GM08714 (cell line): ENCODE measurements at regions not wholly inside any gene's neighbourhood (a gene's known extent, or its start where the extent isn't known, plus 50 kb on each side); places are given as distances from the start of the nearest gene placed in this dataset.

Experiments
- H3K4me3 ChIP-seq: fragments of 200-500 bp; sonication (Bioruptor generic); 2 replicates; pipeline ENCODE4 v1.5.1; 2014; ENCODE audit warnings: mild to moderate bottlenecking, low read length, inconsistent platforms
- ZNF274 ChIP-seq: IDR thresholded peaks from 2 replicates; pipeline ENCODE4 v1.6.1; 2012; ENCODE audit warnings: mild to moderate bottlenecking, low read depth, low read length

DNA sequence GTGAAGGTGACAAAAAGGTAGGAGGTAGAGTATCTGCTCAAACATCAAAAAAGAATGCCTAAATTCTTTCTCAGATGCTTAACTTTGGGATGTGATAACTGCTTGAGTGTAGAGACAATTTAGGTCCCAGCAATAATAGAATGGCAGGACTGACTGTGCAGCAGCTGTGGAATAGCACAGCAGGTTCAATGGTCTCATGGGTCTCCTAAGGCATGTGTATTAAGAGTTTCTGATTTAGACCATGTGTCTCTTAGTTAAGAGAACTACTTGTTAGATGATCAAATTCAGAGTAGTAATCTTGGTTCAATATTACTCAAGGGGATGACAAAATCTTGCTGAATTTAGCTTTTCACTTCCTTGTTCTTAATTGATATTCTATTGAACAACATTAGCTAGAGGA lies 72.0 kb downstream of the ALX1 start:
- no peak overlapping the region for H3K4me3 ChIP-seq
- TF ChIP-seq ZNF274, result no peak

DNA sequence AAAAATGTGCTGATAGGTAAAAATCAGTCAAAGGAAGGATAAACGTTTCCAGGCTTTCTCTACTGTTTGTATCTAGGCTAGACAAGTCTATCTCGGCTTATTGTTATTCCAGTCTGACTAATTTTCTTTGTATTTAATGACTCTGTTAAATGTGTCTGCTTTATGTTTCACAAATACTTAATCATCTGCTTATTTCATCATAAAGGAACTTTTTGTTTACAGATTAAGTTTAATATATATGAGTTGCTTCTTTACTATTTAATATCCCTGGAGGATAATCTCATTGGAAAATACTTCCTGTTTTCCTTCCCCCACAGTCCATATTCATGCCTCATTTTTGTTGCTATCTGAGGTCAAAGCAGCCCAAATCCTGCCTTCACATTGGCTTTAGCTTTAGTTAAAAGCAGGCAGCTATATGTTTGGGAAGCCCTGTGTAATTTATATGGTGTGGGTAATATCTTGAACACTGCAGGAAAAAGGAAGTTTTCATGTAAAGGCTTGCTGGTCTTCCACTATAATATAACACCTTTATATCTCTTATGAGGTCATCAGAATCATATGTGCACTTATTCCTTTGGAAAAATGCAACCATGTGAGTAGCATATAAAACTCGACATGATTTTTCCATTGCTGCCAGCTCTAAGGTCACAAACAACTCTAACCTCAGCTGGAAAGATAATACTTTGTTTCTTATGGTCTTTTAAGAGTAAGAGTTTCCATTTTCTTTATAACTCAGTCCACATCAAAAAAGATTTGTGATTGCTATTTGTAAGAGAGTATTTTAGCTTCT lies 76.8 kb downstream of the ALX1 start:
- TF ChIP-seq ZNF274, result no peak

DNA sequence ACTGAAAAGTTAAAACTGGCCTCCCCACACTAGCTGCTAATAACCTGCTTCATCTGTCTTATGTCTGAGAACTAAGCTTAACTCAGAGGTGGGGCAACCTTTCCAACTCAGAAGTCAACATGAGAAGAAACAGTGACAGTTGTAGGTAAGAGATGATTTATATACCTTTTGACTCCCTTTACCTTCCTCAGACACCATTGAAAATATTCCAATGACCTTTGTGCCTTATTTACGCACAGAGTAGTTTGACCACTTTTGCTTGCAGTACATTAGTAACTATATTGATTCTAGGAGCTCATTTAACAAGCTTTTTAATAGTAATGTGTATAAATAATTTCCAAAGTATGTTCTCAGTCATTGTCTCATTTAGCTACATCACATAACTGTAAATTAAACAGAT lies 77.6 kb downstream of the ALX1 start:
- TF ChIP-seq ZNF274, result no peak
- H3K4me3 ChIP-seq, result no peak overlapping the region

More for the DNA sequence above, 76.8 kb downstream of the ALX1 start:
- no peak overlapping the region for H3K4me3 ChIP-seq

DNA sequence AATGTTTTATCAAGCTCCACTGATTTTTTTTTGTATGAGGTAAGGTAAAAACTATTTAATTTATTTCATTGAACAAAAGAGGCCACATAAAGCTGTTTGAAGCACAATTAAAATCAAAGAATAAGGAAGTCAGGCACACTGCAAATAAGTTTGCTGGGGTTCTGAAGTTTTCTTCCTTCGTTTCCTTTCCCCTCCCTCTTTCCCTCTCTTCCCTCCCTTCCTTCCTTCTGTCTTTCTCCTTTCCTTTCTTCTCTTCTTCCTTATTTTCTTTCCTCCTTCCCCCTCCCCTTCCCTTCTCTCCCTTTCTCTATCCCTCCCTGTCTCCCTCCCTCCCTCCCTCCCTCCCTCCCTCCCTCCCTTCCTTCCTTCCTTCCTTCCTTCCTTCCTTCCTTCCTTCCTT lies 78.7 kb downstream of the ALX1 start:
- no peak overlapping the region for H3K4me3 ChIP-seq
- no peak for TF ChIP-seq ZNF274

DNA sequence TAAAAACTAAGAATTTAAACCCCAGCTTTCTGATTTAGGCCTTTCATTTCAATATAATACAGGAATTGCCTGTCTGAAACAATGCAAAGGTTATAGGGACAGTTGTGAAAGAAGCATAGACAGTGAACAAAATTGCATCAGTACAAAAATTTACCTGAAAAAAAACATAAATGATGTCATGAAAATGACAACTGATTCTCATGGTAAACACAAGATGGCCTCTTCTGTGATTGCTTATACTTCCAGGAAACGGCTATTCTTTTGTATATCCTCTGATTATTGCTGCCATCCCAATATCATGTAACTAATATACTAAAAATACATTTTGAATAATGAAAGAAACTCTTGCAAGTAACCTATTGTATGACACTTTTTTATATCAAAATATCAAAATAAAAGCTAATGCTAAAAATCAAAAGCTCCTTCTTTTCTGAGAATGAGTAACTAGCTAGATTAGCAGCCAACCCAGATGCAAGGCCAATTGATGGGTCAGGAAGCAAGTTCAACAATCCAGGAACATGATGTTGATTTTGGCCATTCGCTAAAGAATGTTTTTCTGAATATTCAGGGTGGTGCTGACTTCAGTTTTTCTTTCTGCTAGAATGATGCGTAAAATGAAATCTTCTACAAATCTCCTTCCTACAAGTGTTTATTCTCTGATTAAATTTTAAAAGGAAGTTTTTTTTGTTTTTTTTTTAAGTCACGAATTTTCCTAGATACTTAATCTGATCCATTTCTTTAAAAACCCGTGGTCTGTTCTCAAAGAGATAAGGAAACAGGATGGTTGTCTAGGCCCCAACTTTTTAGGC lies 83.6 kb downstream of the ALX1 start:
- no peak overlapping the region for H3K4me3 ChIP-seq
- no peak for TF ChIP-seq ZNF274

DNA sequence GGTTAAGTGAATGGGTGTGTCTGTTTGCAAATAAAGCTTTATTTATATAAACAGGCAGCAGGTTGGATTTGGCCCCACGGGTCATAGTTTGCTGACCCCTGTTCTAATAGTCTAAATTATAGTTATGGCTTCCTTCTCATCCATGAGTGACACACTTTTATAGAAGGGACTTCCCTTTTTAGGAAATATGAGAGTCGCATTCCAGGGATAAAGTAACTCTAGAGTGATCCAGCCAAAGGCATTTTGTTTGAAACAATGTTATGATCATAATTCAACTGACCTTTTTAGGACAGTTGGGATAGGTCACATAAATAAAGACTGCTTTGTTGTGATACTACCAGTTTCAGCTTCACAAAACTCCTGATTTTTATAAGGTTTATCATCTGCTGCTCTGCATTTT lies 87.9 kb downstream of the ALX1 start:
- H3K4me3 ChIP-seq, result no peak overlapping the region
- TF ChIP-seq ZNF274, result no peak

DNA sequence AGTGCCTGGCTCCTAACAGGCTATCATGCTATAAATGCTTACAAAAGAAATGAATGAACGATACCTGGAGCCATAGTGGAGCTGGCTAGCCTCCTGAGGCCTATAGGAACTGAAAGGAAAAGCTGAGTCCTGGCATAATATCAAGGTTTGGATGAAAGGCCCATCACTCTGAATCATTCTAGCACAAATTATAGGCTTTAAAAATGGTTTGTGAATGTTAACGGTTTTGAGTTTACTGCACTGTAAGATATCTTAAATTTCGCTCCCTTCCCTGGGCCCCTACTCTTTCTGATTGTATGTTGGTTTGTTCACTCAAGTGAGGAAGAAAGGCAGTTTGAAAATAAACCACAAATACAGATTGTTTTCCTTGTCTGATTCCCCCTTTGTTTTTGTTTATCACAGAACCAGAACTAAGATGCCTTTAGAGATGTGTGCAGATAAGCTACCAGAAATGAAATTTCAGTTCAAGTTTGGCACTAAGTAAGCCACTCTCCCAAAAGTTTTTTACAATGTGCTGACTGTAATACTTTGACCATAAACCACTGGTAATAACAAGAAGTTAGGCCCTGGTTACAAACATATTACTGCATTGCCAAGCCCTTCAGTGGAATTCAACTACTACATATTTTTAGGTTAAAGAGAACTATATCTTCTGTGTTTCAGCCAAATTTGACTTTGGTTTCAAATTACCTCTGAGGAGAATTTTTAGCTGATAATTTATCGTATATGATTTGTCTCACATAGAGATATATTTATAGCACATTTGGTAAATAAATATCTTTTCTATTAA lies 89.5 kb downstream of the ALX1 start:
- H3K4me3 ChIP-seq, result no peak overlapping the region

DNA sequence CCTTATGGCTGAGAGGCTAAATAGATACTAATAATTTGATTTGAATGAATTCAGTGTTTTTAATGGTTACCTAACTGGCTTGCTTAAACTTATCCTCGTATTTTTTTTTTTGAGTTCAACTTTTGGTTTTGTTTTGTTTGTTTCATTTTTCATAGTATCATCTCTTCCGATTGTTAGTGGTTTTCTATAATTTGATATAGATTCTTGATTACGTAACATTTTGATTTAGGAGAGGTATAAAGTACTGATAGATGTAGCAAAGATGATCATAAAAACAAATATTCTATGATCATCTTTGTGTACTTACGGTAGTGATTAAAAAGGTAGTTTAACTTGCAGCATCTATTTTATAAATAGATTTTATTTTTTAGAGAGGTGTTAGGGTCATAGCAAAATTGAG lies 93.0 kb downstream of the ALX1 start:
- no peak for TF ChIP-seq ZNF274
- H3K4me3 ChIP-seq, result no peak overlapping the region

More for the DNA sequence above, 89.5 kb downstream of the ALX1 start:
- no peak for TF ChIP-seq ZNF274

DNA sequence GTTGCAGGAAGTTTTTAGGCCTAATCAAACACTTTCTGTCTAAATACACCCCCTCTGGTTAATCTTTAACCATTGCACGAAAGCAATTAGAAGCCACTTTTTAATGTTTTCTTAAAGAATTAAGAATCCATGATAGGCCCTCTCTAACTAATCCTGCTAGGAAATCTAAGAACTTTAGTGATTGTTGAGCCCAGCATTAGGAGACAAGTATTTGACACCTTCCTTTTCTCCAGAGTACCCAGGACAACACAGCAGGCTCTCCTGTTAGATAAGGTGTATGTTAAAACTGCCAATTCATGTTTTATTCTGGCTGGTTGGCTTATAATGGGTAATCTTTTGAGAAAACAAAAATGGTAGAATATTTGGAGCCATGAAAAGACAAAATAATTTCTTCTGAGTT lies 95.0 kb downstream of the ALX1 start:
- TF ChIP-seq ZNF274, result no peak
- no peak overlapping the region for H3K4me3 ChIP-seq

DNA sequence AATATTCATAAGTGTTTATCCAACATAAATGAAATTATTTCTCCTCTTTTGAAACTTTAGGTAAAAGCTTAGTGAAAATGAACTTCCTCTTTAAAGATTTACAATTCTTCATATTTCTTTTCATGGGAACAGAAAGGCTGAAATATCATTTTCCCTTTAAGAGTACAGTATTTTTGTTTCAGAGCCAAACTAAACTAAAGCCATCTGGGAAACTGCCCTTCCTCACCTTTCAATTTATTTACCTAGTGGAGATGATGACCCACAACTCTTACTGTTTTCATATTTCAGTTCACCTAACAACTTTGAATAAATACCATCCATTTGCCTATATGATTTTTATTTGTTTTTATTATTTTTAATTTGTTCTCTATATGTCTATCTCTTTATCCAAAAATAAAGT lies 105.4 kb downstream of the ALX1 start:
- H3K4me3 ChIP-seq, result no peak overlapping the region
- no peak for TF ChIP-seq ZNF274

DNA sequence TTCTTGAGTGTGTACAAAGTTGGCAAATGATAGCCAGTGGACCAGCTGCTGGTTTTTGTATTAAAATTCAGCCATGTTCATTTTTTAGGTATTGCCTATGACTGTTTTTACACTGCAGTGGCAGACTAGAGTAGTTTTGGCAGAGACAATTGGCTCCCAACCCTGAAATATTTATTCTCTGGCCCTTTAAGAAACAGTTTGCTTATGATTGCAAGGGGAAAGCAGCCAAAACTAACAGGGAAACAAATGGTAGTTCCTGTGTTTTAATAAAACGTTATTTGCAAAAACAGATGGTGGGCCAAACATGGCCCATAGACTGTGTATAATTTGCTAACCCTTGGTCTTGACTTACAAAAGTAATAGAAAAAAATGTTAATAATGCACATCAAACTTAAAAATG lies 110.2 kb downstream of the ALX1 start:
- no peak overlapping the region for H3K4me3 ChIP-seq
- TF ChIP-seq ZNF274, result no peak

DNA sequence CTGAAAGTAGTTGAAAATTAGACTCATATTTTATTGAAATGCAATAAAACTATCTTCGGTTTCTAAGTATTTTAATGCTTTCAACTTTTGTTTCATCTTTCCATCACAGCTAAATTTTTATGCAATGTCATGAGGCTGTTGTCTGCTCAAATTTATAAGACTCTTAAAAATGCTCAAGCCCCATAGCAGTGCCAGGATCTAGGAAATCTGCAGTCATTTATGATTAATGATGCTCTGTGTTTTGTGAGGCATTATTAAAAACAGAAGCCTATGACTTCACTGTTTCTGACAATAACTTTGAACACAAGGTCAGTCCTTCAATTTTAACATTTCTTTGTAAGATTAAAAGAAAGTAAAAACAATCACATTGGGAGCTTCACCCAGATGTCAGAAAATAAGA lies 112.5 kb downstream of the ALX1 start:
- no peak overlapping the region for H3K4me3 ChIP-seq
- no peak for TF ChIP-seq ZNF274

DNA sequence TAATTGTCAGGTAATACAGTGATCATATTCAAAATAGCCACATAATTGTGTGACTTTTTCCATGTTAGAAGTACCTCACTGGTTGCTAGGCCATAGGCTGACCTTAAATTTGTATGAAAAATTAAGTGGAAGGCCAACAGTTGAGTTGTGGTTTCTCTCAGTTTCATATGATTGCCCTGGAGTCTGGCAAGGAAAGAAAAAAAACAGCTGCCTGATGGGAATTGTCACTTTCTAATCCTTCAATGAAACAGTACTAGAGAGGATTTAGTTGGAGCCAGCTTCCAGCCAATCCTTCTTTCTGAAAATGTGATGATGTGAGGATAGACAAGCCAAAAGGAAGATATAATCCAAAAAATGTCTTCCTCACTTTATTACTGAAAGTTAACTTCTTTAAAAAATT lies 113.6 kb downstream of the ALX1 start:
- no peak for TF ChIP-seq ZNF274

DNA sequence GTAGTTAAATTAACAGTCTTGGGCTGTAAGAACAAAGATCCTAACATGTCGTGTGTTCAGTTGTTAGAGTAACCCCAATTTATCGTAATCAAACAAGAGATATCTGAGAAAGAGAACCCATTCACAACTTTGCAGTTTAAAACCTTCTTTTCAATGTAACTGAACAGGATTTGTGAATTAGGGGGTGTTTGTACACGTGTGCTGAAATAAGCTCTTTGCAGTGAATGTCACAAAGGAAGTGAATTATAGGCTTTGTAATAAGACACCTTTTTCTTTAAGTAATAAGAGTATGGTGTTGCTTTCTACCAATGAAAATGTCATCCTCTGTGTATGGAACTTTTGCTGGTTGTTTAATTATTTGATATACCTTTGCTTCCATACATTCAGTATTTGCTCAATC lies 114.0 kb downstream of the ALX1 start:
- H3K4me3 ChIP-seq, result no peak overlapping the region
- TF ChIP-seq ZNF274, result no peak

More for the DNA sequence above, 113.6 kb downstream of the ALX1 start:
- no peak overlapping the region for H3K4me3 ChIP-seq
